ENCODE measurements at regions not wholly inside any gene's neighbourhood (a gene's known extent, or its start where the extent isn't known, plus 50 kb on each side); places are given as distances from the start of the nearest gene placed in this dataset.

- Histone ChIP-seq H3K4me1 (no peaks in the 10 kb centered on the region), H3K9me3 (no peaks in the 10 kb centered on the region), H3K36me3 (no peaks in the 10 kb centered on the region), H3K27me3 (ENCODE audit: low read depth) (no peaks in the 10 kb centered on the region), H3K4me3 (no peak overlapping the region), H3K27ac (no peak overlapping the region)
- DNase-seq (no peak), ATAC-seq (no peak)
- intact Hi-C loops (cut with DNase I) = no loop called here
- TF ChIP-seq CTCF (IDR thresholded peaks at IDR 0.05) = no peak
Observed at GRCh38 chr11:80173371-80174136, 732.7 kb upstream of the TENM4 start.

DNA sequence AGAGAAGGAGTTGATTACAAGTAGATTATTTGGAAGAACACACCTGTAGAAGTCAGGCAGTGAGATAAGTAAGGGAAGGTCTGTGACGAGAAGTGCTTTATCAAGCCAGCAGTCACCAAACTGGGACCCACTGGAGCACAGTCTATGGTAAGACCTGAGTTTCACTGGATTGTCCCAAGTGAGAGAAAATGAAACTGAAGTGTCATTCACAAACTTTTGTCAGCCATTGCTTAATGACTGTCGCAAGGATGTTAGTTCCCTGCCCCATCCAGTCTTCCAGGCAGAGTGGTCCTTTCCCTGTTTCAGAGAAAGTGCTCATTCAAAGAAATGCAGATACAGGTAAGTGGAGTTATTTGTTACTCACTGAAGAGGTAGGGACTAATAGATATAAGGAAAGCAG, 728.0 kb upstream of the TENM4 start:
- intact Hi-C loops (cut with DNase I) = no loop called here
- Histone ChIP-seq H3K9me3 (no peaks in the 10 kb centered on the region), H3K4me3 (no peak overlapping the region), H3K4me1 (no peaks in the 10 kb centered on the region), H3K27ac (no peak overlapping the region), H3K27me3 (ENCODE audit: low read depth) (no peaks in the 10 kb centered on the region), H3K36me3 (no peaks in the 10 kb centered on the region)
- TF ChIP-seq CTCF (IDR thresholded peaks at IDR 0.05) = no peak
- ATAC-seq (no peak), DNase-seq (no peak)

DNA sequence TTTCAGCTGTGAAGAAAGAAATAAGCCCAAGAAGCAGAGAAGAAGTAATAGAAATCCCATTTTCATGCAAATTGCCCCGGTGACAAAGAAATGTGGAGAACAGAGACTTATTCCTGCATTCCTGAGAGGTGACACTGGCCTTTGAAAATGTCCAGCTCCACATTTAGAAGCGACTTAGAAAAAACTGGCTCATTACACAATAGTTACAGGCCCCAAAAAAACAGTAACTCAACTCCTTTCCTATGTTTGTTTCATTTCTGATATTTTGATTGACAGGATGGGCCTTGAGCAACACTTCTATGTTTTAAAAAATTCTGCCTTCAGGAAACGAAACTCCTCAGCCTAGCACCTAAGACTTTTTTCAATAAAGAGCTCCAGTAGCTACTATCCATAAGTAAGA, 726.9 kb upstream of the TENM4 start:
- Histone ChIP-seq H3K9me3 (no peaks in the 10 kb centered on the region), H3K27me3 (ENCODE audit: low read depth) (no peaks in the 10 kb centered on the region), H3K27ac (no peak overlapping the region), H3K4me3 (no peak overlapping the region), H3K36me3 (no peaks in the 10 kb centered on the region), H3K4me1 (no peaks in the 10 kb centered on the region)
- DNase-seq = no peak
- no peak for TF ChIP-seq CTCF (IDR thresholded peaks at IDR 0.05)
- no peak for ATAC-seq
- intact Hi-C loops (cut with DNase I) = no loop called here

GRCh38 chr11:80165744-80166143, 724.9 kb upstream of the TENM4 start:
- no peak for TF ChIP-seq CTCF (IDR thresholded peaks at IDR 0.05)
- intact Hi-C loops (cut with DNase I) = no loop called here
- Histone ChIP-seq H3K27ac (no peak overlapping the region), H3K9me3 (no peaks in the 10 kb centered on the region), H3K4me3 (no peak overlapping the region), H3K27me3 (ENCODE audit: low read depth) (no peaks in the 10 kb centered on the region), H3K36me3 (no peaks in the 10 kb centered on the region), H3K4me1 (no peaks in the 10 kb centered on the region)
- ATAC-seq = no peak
- no peak for DNase-seq

- TF ChIP-seq CTCF (IDR thresholded peaks at IDR 0.05) = no peak
- no peaks in the 10 kb centered on the region for H3K27me3 ChIP-seq (ENCODE audit: low read depth)
- no peaks in the 10 kb centered on the region for H3K36me3 ChIP-seq
- H3K27ac ChIP-seq = no peak overlapping the region
- intact Hi-C loops (cut with DNase I) = no loop called here
- H3K4me3 ChIP-seq = no peak overlapping the region
- no peak for DNase-seq
- no peaks in the 10 kb centered on the region for H3K9me3 ChIP-seq
- no peaks in the 10 kb centered on the region for H3K4me1 ChIP-seq
- ATAC-seq = no peak
Observed at GRCh38 chr11:80163441-80163840, 722.6 kb upstream of the TENM4 start.

All from lower lobe of right lung (tissue), 2 donors.